Head of caudate nucleus (tissue), 42 donors: ENCODE measurements at regions not wholly inside any gene's neighbourhood (a gene's known extent, or its start where the extent isn't known, plus 50 kb on each side); places are given as distances from the start of the nearest gene placed in this dataset.
A peak's percentile ranks its signal among the peaks of the same experiment; 100 is the strongest.

Source experiments
- DNase-seq, 42 donors: peaks; one replicate each; pipeline versions ENCODE4 v3.0.0 to v3.0.0-alpha.2; 2020 to 2021; ENCODE audit warnings: mixed read lengths in 7 of 42
- intact Hi-C: fragments of 100-400 bp; cut with DNase I; formaldehyde crosslinking; loops from one replicate; pipeline ENCODE4 v1.15.0; 2022

- intact Hi-C loops, result no loop called here
- DNase-seq, result peak in 12 of 42 donors; percentile 0 to 37 (median 8)
Observed at GRCh38 chr22:49210606-49211005, 617.1 kb downstream of the BRD1 start.

- peak in 38 of 42 donors; percentile 30 to 82 (median 57) for DNase-seq
- intact Hi-C loops, result no loop called here
Observed at GRCh38 chr22:49209452-49210195, 618.0 kb downstream of the BRD1 start.

- intact Hi-C loops, result no loop called here
- peak in 14 of 42 donors; percentile 2 to 37 (median 10) for DNase-seq
Observed at GRCh38 chr22:49208768-49209252, 618.9 kb downstream of the BRD1 start.

- intact Hi-C loops, result no loop called here
- DNase-seq, result peak in 12 of 42 donors; percentile 2 to 19 (median 9)
Observed at GRCh38 chr22:49208004-49208402, 619.7 kb downstream of the BRD1 start.

GRCh38 chr22:49207008-49208003 lies 620.4 kb downstream of the BRD1 start:
- intact Hi-C loops, result no loop called here
- peak in 18 of 42 donors; percentile 3 to 33 (median 14) for DNase-seq

GRCh38 chr22:49206281-49206680 lies 621.4 kb downstream of the BRD1 start:
- DNase-seq, result peak in 34 of 42 donors; percentile 5 to 73 (median 39)
- intact Hi-C loops, result no loop called here

- intact Hi-C loops, result no loop called here
- DNase-seq, result peak in 11 of 42 donors; percentile 1 to 24 (median 5)
Observed at GRCh38 chr22:49205483-49205800, 622.2 kb downstream of the BRD1 start.

- intact Hi-C loops, result no loop called here
- DNase-seq, result peak in 16 of 42 donors; percentile 1 to 36 (median 8)
Observed at GRCh38 chr22:49204599-49205482, 622.8 kb downstream of the BRD1 start.

- peak in 16 of 42 donors; percentile 3 to 36 (median 12) for DNase-seq
- intact Hi-C loops, result no loop called here
Observed at GRCh38 chr22:49203859-49204598, 623.6 kb downstream of the BRD1 start.

GRCh38 chr22:49203091-49203858 lies 624.4 kb downstream of the BRD1 start:
- peak in 19 of 42 donors; percentile 2 to 39 (median 10) for DNase-seq
- intact Hi-C loops, result no loop called here

- intact Hi-C loops, result no loop called here
- DNase-seq, result peak in 17 of 42 donors; percentile 1 to 24 (median 8)
Observed at GRCh38 chr22:49202226-49202625, 625.4 kb downstream of the BRD1 start.

GRCh38 chr22:49201046-49201970 lies 626.4 kb downstream of the BRD1 start:
- peak in 17 of 42 donors; percentile 1 to 40 (median 10) for DNase-seq

GRCh38 chr22:49199224-49199623 lies 628.4 kb downstream of the BRD1 start:
- peak in 10 of 42 donors; percentile 1 to 16 (median 8) for DNase-seq
- intact Hi-C loops, result no loop called here

More at GRCh38 chr22:49201046-49201970, 626.4 kb downstream of the BRD1 start:
- intact Hi-C loops, result no loop called here

GRCh38 chr22:49198705-49199084 lies 629.0 kb downstream of the BRD1 start:
- peak in 10 of 42 donors; percentile 3 to 34 (median 8) for DNase-seq
- intact Hi-C loops, result no loop called here

- intact Hi-C loops, result no loop called here
- DNase-seq, result peak in 8 of 42 donors; percentile 1 to 31 (median 12)
Observed at GRCh38 chr22:49197986-49198704, 629.5 kb downstream of the BRD1 start.
